HFFc6 (cell line): ENCODE measurements at regions not wholly inside any gene's neighbourhood (a gene's known extent, or its start where the extent isn't known, plus 50 kb on each side); places are given as distances from the start of the nearest gene placed in this dataset.

Experiments
- DNase-seq: peaks from one replicate; pipeline ENCODE4 v3.0.0-alpha.2; 2018
- H3K27ac Mint-ChIP-seq: 2 replicates; pipeline ENCODE4 v1.8.0; 2020; ENCODE audit warnings: mild to moderate bottlenecking, mixed read lengths
- H3K27me3 Mint-ChIP-seq: 2 replicates; pipeline ENCODE4 v1.8.0; 2021; ENCODE audit warnings: mild to moderate bottlenecking, moderate library complexity, mixed read lengths; ENCODE audit not compliant: insufficient read depth
- H3K36me3 Mint-ChIP-seq: 2 replicates; pipeline ENCODE4 v1.8.0; 2021; ENCODE audit warnings: low read depth, mixed read lengths
- H3K4me1 Mint-ChIP-seq: 2 replicates; pipeline ENCODE4 v1.8.0; 2020; ENCODE audit warnings: low read depth, mixed read lengths
- H3K4me3 Mint-ChIP-seq: 2 replicates; pipeline ENCODE4 v1.8.0; 2020; ENCODE audit warnings: mild to moderate bottlenecking, moderate library complexity, mixed read lengths
- H3K9me3 Mint-ChIP-seq: 2 replicates; pipeline ENCODE4 v1.8.0; 2020; ENCODE audit warnings: mild to moderate bottlenecking, mixed read lengths
- TF ChIP-seq, protein P1 (sequence below): fragments of 200-600 bp; sonication (generic); IDR thresholded peaks from 2 replicates; pipeline ENCODE4 v1.5.0; 2021; ENCODE audit warnings: antibody characterized with exemption, mild to moderate bottlenecking

DNA sequence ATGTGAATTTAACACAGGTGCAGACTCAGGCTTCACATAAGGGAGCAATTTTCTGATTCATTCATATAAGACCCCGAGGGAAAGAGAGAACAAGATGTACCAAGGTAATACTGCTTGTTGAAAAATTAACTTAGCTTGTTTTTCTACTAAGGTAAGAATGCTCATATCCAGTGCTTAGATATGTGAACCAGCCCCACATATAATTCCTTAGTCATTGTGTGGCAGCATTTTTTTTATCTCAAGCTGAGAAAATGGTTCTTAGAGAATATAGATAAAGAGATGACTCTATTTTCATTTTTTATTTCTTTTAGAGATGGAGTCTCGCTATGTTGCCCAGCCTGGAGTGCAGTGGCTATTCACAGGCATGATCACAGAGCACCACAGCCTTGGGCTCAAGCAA, 121.8 kb upstream of the SEM1 start:
- Mint-ChIP-seq H3K36me3 (no peaks in the 10 kb centered on the region; the same call in 1 of the 2 replicates), H3K27me3 (no peaks in the 10 kb centered on the region), H3K4me3 (no peak overlapping the region), H3K27ac (no peak overlapping the region), H3K9me3 (peaks cover 23% of the 10 kb centered on the region), H3K4me1 (no peaks in the 10 kb centered on the region)
- TF ChIP-seq, protein P1, sequence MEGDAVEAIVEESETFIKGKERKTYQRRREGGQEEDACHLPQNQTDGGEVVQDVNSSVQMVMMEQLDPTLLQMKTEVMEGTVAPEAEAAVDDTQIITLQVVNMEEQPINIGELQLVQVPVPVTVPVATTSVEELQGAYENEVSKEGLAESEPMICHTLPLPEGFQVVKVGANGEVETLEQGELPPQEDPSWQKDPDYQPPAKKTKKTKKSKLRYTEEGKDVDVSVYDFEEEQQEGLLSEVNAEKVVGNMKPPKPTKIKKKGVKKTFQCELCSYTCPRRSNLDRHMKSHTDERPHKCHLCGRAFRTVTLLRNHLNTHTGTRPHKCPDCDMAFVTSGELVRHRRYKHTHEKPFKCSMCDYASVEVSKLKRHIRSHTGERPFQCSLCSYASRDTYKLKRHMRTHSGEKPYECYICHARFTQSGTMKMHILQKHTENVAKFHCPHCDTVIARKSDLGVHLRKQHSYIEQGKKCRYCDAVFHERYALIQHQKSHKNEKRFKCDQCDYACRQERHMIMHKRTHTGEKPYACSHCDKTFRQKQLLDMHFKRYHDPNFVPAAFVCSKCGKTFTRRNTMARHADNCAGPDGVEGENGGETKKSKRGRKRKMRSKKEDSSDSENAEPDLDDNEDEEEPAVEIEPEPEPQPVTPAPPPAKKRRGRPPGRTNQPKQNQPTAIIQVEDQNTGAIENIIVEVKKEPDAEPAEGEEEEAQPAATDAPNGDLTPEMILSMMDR, result no peak
- DNase-seq, result no peak

DNA sequence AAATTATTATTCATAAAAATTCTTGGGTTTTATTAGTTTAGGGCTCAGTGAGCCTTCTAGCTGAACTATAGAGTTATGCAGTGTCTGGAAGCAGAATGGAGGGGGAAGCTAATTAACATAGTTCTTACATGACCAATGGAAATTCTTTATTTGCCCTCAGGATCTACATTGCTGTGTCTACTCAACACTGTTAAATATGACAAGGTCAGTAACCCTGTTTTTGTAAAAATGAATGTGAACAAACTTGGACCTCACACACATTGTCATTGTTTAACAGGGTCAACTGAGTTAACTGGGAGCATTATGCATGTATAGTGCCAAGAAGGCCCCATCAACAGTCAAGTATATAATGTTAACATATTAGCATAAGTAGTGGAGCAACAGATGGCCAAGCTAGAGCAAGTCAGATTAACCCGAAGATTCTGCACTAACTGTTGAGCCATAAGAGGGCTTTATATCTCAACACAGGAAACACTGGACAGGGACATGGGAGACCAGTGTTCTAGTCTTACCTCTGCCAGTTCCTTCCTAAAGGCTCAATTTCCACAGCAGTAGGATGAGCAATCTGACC, 122.5 kb upstream of the SEM1 start:
- Mint-ChIP-seq H3K27me3 (no peaks in the 10 kb centered on the region), H3K4me3 (no peak overlapping the region), H3K36me3 (no peaks in the 10 kb centered on the region; the same call in 1 of the 2 replicates), H3K4me1 (no peaks in the 10 kb centered on the region), H3K9me3 (peaks cover 19% of the 10 kb centered on the region), H3K27ac (no peak overlapping the region)
- no peak for DNase-seq
- TF ChIP-seq, protein P1, result no peak

DNA sequence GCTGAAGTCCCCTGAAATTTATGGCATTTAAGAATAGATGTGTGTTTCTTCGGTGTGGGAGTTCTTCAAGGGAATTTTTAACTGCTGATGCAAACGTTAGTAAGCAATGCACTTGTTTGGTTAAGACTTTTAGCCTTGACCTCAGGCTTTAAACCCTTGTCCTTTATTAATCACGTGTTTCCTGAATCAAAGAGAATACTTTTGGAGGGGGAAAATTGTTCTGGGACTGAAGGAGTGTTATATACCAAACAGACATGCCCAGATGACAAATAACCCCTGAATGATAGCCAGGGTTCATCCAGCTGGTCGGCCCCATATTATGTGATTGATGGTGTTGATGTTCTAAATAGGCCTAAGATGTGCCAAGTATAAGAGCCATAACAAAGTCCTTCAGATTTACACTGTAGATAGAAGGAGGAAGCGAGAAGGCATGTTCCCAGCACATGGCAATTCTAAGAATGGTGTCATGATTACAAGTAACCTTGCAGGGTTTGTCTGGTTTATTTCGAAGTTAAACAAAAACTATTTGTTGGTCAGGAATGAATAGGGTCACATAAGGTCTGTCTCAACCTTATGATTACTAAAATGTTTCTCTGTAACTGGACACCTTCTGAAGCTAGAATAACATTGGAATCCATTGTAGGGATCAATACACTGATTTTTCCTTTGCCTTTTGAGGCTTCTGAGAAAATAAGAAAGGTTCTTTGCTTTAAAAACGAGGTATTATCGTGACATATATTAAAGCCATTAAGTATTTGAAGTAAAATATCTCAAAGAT, 124.2 kb upstream of the SEM1 start:
- TF ChIP-seq, protein P1, result no peak
- no peak for DNase-seq
- H3K27ac Mint-ChIP-seq, result no peak overlapping the region
- H3K4me1 Mint-ChIP-seq, result no peaks in the 10 kb centered on the region
- no peaks in the 10 kb centered on the region for H3K36me3 Mint-ChIP-seq
- H3K9me3 Mint-ChIP-seq, result peaks cover 9% of the 10 kb centered on the region
- no peaks in the 10 kb centered on the region for H3K27me3 Mint-ChIP-seq
- no peak overlapping the region for H3K4me3 Mint-ChIP-seq

DNA sequence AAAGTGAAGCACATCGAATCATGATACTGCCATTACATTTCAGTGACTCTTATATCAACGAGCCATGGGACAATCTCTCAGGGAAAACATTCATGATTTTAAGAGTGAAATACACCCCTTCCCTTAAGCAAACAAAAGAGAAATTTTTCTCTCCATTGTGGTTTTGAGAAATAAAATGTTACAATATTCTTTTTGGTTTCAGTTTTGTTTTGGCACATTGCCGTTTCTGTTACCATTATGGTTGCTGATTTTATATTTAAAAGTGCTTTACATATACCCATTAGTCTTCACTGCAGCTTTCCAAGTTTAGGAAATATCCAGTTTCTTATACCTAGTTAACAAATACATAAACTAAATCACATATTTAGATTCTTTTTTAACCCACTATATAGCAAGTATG, 126.8 kb upstream of the SEM1 start:
- TF ChIP-seq, protein P1, result no peak
- Mint-ChIP-seq H3K27me3 (no peaks in the 10 kb centered on the region), H3K4me3 (peak overlapping the region; percentile 22; the same call in 1 of the 2 replicates), H3K9me3 (peaks cover 9% of the 10 kb centered on the region), H3K36me3 (no peaks in the 10 kb centered on the region), H3K27ac (no peak overlapping the region), H3K4me1 (no peaks in the 10 kb centered on the region)
- DNase-seq, result no peak

DNA sequence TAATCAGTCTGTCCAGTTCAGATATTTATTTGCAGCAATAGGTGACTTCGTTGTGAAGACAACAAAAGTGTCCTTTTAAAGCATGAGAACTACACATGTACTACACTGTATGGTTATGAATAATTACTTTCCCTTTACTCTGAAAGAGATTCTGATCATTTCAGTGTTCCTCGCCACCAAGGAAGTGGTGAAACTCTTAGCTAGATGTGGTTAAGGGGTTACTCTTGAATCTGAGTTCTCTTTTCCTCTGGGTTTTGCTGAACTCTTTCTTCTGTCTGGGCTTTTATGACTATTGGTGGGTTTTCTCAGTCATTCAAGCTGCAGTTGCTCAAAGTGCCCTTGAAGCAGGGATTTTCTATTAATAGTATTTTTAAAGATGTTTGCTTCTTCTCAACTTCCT, 127.9 kb upstream of the SEM1 start:
- H3K4me1 Mint-ChIP-seq, result no peaks in the 10 kb centered on the region

More for the DNA sequence above, 127.9 kb upstream of the SEM1 start:
- no peak for DNase-seq
- Mint-ChIP-seq H3K36me3 (no peaks in the 10 kb centered on the region), H3K27me3 (no peaks in the 10 kb centered on the region), H3K4me3 (no peak overlapping the region), H3K9me3 (no peaks in the 10 kb centered on the region; the same call in 1 of the 2 replicates), H3K27ac (no peak overlapping the region)
- TF ChIP-seq, protein P1, result no peak
